Calu3 (cell line): ENCODE measurements at regions not wholly inside any gene's neighbourhood (a gene's known extent, or its start where the extent isn't known, plus 50 kb on each side); places are given as distances from the start of the nearest gene placed in this dataset.

Experiments used
- BruUV-seq: library from RNA; stranded (reverse); fragments of 400-500 nt; replicated peaks from 2 replicates; lab custom pipeline; 2021; lab: Mats Ljungman, UMichigan
- CTCF ChIA-PET: fragments of 300-600 bp; sonication (Branson Sonifier 250); formaldehyde crosslinking; loops from one replicate; lab custom pipeline; 2022; ENCODE audit warnings: antibody characterized with exemption; lab: Charles Lee
- DNase-seq: peaks from one replicate; pipeline ENCODE4 v3.0.0; 2022
- H3K27ac Mint-ChIP-seq: one replicate; pipeline ENCODE4 v1.8.0; 2022; ENCODE audit warnings: mixed read lengths; ENCODE audit not compliant: unreplicated experiment
- H3K27me3 Mint-ChIP-seq: one replicate; pipeline ENCODE4 v1.8.0; 2022; ENCODE audit warnings: mixed read lengths; ENCODE audit not compliant: unreplicated experiment
- H3K36me3 Mint-ChIP-seq: one replicate; pipeline ENCODE4 v1.8.0; 2022; ENCODE audit warnings: mild to moderate bottlenecking, moderate library complexity, mixed read lengths; ENCODE audit not compliant: insufficient read depth, unreplicated experiment
- H3K4me1 Mint-ChIP-seq: one replicate; pipeline ENCODE4 v1.8.0; 2022; ENCODE audit warnings: mild to moderate bottlenecking, low read depth, mixed read lengths; ENCODE audit not compliant: unreplicated experiment
- H3K4me3 Mint-ChIP-seq: one replicate; pipeline ENCODE4 v1.8.0; 2022; ENCODE audit warnings: mild to moderate bottlenecking, low read depth, moderate library complexity, mixed read lengths; ENCODE audit not compliant: unreplicated experiment
- H3K9me3 Mint-ChIP-seq: one replicate; pipeline ENCODE4 v1.8.0; 2022; ENCODE audit warnings: low read depth, mixed read lengths; ENCODE audit not compliant: unreplicated experiment
- CTCF ChIP-seq: fragments of 200-600 bp; IDR thresholded peaks from one replicate; pipeline ENCODE4 v1.8.0; 2022; ENCODE audit warnings: antibody characterized with exemption; ENCODE audit not compliant: unreplicated experiment
- intact Hi-C: fragments of 100-400 bp; cut with micrococcal nuclease; formaldehyde crosslinking; loops from one replicate; pipeline ENCODE4 v1.10.0; 2022; ENCODE audit not compliant: unreplicated experiment

GRCh38 chr9:119086590-119086989, 282.6 kb downstream of the BRINP1 start:
- no peak overlapping the region for H3K4me3 Mint-ChIP-seq
- H3K36me3 Mint-ChIP-seq = no peaks in the 10 kb centered on the region
- no peak for DNase-seq
- H3K27me3 Mint-ChIP-seq = no peaks in the 10 kb centered on the region
- TF ChIP-seq CTCF = no peak
- peaks cover 11% of the 10 kb centered on the region for H3K9me3 Mint-ChIP-seq
- intact Hi-C loops = no loop called here
- CTCF ChIA-PET = no interaction called here
- H3K27ac Mint-ChIP-seq = no peak overlapping the region
- BruUV-seq = no TSS peak
- no peaks in the 10 kb centered on the region for H3K4me1 Mint-ChIP-seq

GRCh38 chr9:119088002-119088547, 281.2 kb downstream of the BRINP1 start:
- Mint-ChIP-seq H3K9me3 (peaks cover 14% of the 10 kb centered on the region), H3K4me1 (no peaks in the 10 kb centered on the region), H3K27me3 (no peaks in the 10 kb centered on the region), H3K36me3 (no peaks in the 10 kb centered on the region), H3K27ac (no peak overlapping the region), H3K4me3 (no peak overlapping the region)
- no peak for TF ChIP-seq CTCF
- BruUV-seq = no TSS peak
- CTCF ChIA-PET = no interaction called here
- DNase-seq = no peak
- intact Hi-C loops = no loop called here

- DNase-seq = no peak
- intact Hi-C loops = no loop called here
- BruUV-seq = no TSS peak
- Mint-ChIP-seq H3K9me3 (peaks cover 13% of the 10 kb centered on the region), H3K4me1 (no peaks in the 10 kb centered on the region), H3K36me3 (no peaks in the 10 kb centered on the region), H3K4me3 (no peak overlapping the region), H3K27me3 (no peaks in the 10 kb centered on the region), H3K27ac (no peak overlapping the region)
- CTCF ChIA-PET = no interaction called here
- no peak for TF ChIP-seq CTCF
Observed at GRCh38 chr9:119091074-119091473, 278.2 kb downstream of the BRINP1 start.

GRCh38 chr9:119092125-119092524, 277.1 kb downstream of the BRINP1 start:
- no TSS peak for BruUV-seq
- Mint-ChIP-seq H3K36me3 (no peaks in the 10 kb centered on the region), H3K27me3 (no peaks in the 10 kb centered on the region), H3K27ac (no peak overlapping the region), H3K4me1 (no peaks in the 10 kb centered on the region), H3K9me3 (peaks cover 9% of the 10 kb centered on the region), H3K4me3 (no peak overlapping the region)
- DNase-seq = no peak
- intact Hi-C loops = no loop called here
- TF ChIP-seq CTCF = no peak
- CTCF ChIA-PET = no interaction called here
